Peyer's patch (tissue), 4 donors: ENCODE measurements at regions not wholly inside any gene's neighbourhood (a gene's known extent, or its start where the extent isn't known, plus 50 kb on each side); places are given as distances from the start of the nearest gene placed in this dataset.
"Not testable (repeated sequence)": the region's sequence is repeated elsewhere in the genome, so short reads cannot be mapped to it uniquely, and the experiment has no call there.

Source experiments
- DNase-seq, 3 donors: peaks; one replicate each; pipeline ENCODE4 v3.0.0-alpha.2; 2017 to 2019
- H3K27ac ChIP-seq, 4 donors: fragments of 200-600 bp; sonication (generic); one replicate each; pipeline ENCODE4 v1.5.1; 2016 to 2019
- H3K27me3 ChIP-seq, 2 donors: fragments of 200-600 bp; sonication (generic); one replicate each; pipeline ENCODE4 v1.5.1; 2019
- H3K36me3 ChIP-seq, 3 donors: fragments of 200-600 bp; sonication (generic); one replicate each; pipeline ENCODE4 v1.5.1; 2016 to 2019
- H3K4me1 ChIP-seq, 4 donors: fragments of 200-600 bp; sonication (generic); one replicate each; pipeline ENCODE4 v1.5.1; 2016 to 2019
- H3K4me3 ChIP-seq, 4 donors: fragments of 200-600 bp; sonication (generic); 1 replicate in 3 of 4; 2 replicates in 1 of 4; pipeline ENCODE4 v1.5.1; 2016 to 2019; ENCODE audit warnings: mild to moderate bottlenecking in 1 of 4
- H3K9me3 ChIP-seq, 4 donors: fragments of 200-600 bp; sonication (generic); one replicate each; pipeline ENCODE4 v1.5.1; 2016 to 2019; ENCODE audit warnings: mild to moderate bottlenecking in 1 of 4
- CTCF ChIP-seq, 6 experiments: fragments of 450-650 bp in 4 of 6; fragments of 200-600 bp in 2 of 6; sonication (generic) in 1 of 6; IDR thresholded peaks; one replicate each; pipeline ENCODE4 v1.5.1; 2017 to 2019; ENCODE audit warnings: antibody characterized with exemption in 6 of 6, mild to moderate bottlenecking in 3 of 6, moderate library complexity in 1 of 6
- POLR2A ChIP-seq, 2 donors: fragments of 450-650 bp; IDR thresholded peaks; one replicate each; pipeline ENCODE4 v1.5.1; 2017; ENCODE audit warnings: antibody characterized with exemption in 2 of 2, mild to moderate bottlenecking in 2 of 2, moderate library complexity in 2 of 2

- Histone ChIP-seq H3K36me3 (no peaks in the 10 kb centered on the region), H3K4me3 (no peak overlapping the region), H3K27ac (no peak overlapping the region), H3K9me3 (no peaks in the 10 kb centered on the region), H3K4me1 (no peaks in the 10 kb centered on the region), H3K27me3 (no peaks in the 10 kb centered on the region)
- DNase-seq = no peak
- TF ChIP-seq POLR2A (IDR thresholded peaks at IDR 0.05) = no peak
- no peak for TF ChIP-seq CTCF (IDR thresholded peaks at IDR 0.05)
These were observed 237.4 kb downstream of the MFSD1 start for GRCh38 chr3:159039286-159039685.

GRCh38 chr3:159045279-159045885 is 243.5 kb downstream of the MFSD1 start:
- DNase-seq = no peak
- no peak overlapping the region for H3K4me3 ChIP-seq
- no peaks in the 10 kb centered on the region for H3K4me1 ChIP-seq
- H3K9me3 ChIP-seq = no peaks in the 10 kb centered on the region
- no peak overlapping the region for H3K27ac ChIP-seq
- TF ChIP-seq CTCF (IDR thresholded peaks at IDR 0.05) (no peak), POLR2A (IDR thresholded peaks at IDR 0.05) (no peak)
- H3K27me3 ChIP-seq = no peaks in the 10 kb centered on the region
- H3K36me3 ChIP-seq = no peaks in the 10 kb centered on the region

- TF ChIP-seq POLR2A (IDR thresholded peaks at IDR 0.05) (no peak), CTCF (IDR thresholded peaks at IDR 0.05) (no peak)
- H3K27ac ChIP-seq = no peak overlapping the region
- no peak for DNase-seq
- no peak overlapping the region for H3K4me3 ChIP-seq
- no peaks in the 10 kb centered on the region for H3K36me3 ChIP-seq
- H3K9me3 ChIP-seq = no peaks in the 10 kb centered on the region
- H3K4me1 ChIP-seq = no peaks in the 10 kb centered on the region
- H3K27me3 ChIP-seq = no peaks in the 10 kb centered on the region
These were observed 245.5 kb downstream of the MFSD1 start for GRCh38 chr3:159047361-159047760.

GRCh38 chr3:159052494-159052893 is 250.6 kb downstream of the MFSD1 start:
- not testable (repeated sequence) for H3K27ac ChIP-seq, H3K36me3 ChIP-seq, H3K9me3 ChIP-seq, H3K27me3 ChIP-seq, DNase-seq, H3K4me1 ChIP-seq, H3K4me3 ChIP-seq

GRCh38 chr3:159057621-159058020 is 255.8 kb downstream of the MFSD1 start:
- H3K27me3 ChIP-seq = no peaks in the 10 kb centered on the region
- H3K4me1 ChIP-seq = no peaks in the 10 kb centered on the region
- no peak overlapping the region for H3K27ac ChIP-seq
- no peaks in the 10 kb centered on the region for H3K36me3 ChIP-seq
- H3K9me3 ChIP-seq = no peaks in the 10 kb centered on the region
- no peak overlapping the region for H3K4me3 ChIP-seq
- TF ChIP-seq CTCF (IDR thresholded peaks at IDR 0.05) = no peak
- no peak for TF ChIP-seq POLR2A (IDR thresholded peaks at IDR 0.05)
- DNase-seq = no peak

GRCh38 chr3:159058859-159059258 is 257.0 kb downstream of the MFSD1 start:
- Histone ChIP-seq H3K4me3 (no peak overlapping the region), H3K27ac (no peak overlapping the region), H3K27me3 (no peaks in the 10 kb centered on the region), H3K36me3 (no peaks in the 10 kb centered on the region), H3K9me3 (no peaks in the 10 kb centered on the region), H3K4me1 (no peaks in the 10 kb centered on the region)
- no peak for DNase-seq
- TF ChIP-seq CTCF (IDR thresholded peaks at IDR 0.05) (no peak), POLR2A (IDR thresholded peaks at IDR 0.05) (no peak)
